Mononuclear cell (primary cell): ENCODE measurements at regions not wholly inside any gene's neighbourhood (a gene's known extent, or its start where the extent isn't known, plus 50 kb on each side); places are given as distances from the start of the nearest gene placed in this dataset.

Experiments used
- H3K27me3 ChIP-seq: 2 replicates; pipeline ENCODE4 v1.6.0; 2011; ENCODE audit warnings: low read length, control low read depth; ENCODE audit not compliant: insufficient read depth
- H3K4me1 ChIP-seq: 2 replicates; pipeline ENCODE4 v1.5.1; 2011; ENCODE audit warnings: mild to moderate bottlenecking, low read length, control low read depth; ENCODE audit not compliant: insufficient read depth
- H3K4me3 ChIP-seq: 2 replicates; pipeline ENCODE4 v1.5.1; 2011; ENCODE audit warnings: mild to moderate bottlenecking, low read length, moderate library complexity
- H3K9me3 ChIP-seq: 2 replicates; pipeline ENCODE4 v1.5.1; 2011; ENCODE audit warnings: low read depth, mild to moderate bottlenecking, control low read depth, low read length

GRCh38 chr10:78742730-78743615, 325.8 kb upstream of the ZMIZ1 start:
- no peak overlapping the region for H3K4me3 ChIP-seq
- no peaks in the 10 kb centered on the region for H3K27me3 ChIP-seq
- H3K4me1 ChIP-seq, result peaks cover 24% of the 10 kb centered on the region
- no peaks in the 10 kb centered on the region for H3K9me3 ChIP-seq

DNA sequence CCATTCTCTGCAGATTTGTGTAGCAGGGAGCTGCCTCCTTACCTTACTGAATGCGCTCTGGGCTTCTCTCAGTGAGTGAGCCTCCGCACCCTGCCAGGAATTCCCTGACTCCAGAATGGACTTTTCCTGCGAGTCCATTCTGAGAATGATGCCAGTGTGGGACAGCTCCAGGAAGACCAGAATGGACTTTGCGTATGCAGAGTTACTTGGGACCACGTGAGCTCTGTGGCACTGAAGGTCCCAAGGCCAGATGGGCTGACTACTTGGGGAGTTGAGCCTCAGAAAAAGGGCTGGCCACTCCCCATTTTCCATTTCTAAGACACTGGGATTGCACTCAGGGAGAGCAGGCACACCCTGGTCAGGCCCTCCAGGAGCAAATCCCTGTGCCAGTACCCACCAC, 324.7 kb upstream of the ZMIZ1 start:
- peaks cover 24% of the 10 kb centered on the region for H3K4me1 ChIP-seq
- no peaks in the 10 kb centered on the region for H3K27me3 ChIP-seq
- H3K9me3 ChIP-seq, result no peaks in the 10 kb centered on the region
- no peak overlapping the region for H3K4me3 ChIP-seq

GRCh38 chr10:78744491-78745090, 324.2 kb upstream of the ZMIZ1 start:
- Histone ChIP-seq H3K4me3 (no peak overlapping the region), H3K9me3 (no peaks in the 10 kb centered on the region)

DNA sequence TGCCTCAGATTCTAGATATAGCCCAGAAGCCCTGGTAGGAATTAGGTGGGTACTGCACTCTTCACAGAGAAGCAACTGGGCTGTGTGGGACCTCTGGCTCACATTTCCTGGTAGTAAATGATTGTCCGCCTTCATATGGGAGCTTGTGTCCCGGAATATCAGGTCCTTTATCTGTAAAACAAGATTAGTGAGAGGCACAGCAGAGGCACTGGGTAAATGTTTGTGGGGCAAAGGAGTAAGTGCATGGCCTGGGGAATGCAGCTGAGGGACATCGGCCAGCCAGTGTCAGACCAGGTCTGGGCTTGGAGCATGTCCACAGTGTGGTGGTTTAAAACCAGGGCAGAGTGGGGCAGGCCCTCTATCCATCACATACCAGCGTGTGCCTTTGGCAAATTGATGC, 323.3 kb upstream of the ZMIZ1 start:
- Histone ChIP-seq H3K27me3 (no peaks in the 10 kb centered on the region), H3K4me1 (peaks cover 24% of the 10 kb centered on the region), H3K4me3 (no peak overlapping the region), H3K9me3 (no peaks in the 10 kb centered on the region)

More at GRCh38 chr10:78744491-78745090, 324.2 kb upstream of the ZMIZ1 start:
- no peaks in the 10 kb centered on the region for H3K27me3 ChIP-seq
- peaks cover 24% of the 10 kb centered on the region for H3K4me1 ChIP-seq

DNA sequence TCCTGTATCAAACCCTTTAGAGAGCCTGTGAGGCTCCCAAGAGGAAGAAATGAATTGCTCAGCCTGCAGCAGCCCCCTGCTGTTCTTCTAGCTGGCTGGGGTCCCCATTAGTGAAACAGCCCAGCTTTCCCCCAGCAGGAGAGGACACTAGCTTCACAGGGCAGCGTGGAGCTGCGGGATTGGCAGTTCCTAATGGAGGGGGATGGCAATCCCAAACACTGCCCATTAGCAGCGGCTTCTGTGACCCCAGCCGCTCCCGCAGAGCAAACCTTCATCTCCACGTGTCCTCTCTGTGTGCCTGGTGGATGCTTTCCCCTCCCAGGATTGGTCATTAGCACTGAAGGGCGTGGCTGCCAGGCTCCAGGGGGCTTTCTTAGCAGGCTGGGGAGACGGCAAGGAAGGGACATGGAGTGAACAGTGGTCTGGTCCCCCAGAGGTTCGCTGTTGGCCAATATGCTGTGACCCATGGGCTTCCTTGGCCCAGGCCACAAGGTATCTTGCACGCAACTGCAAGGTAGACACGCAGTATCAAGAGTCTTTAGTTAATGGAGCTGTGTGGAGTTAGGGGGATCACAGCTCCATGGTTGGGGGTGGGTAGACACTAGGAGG, 322.5 kb upstream of the ZMIZ1 start:
- peaks cover 22% of the 10 kb centered on the region for H3K4me1 ChIP-seq
- H3K4me3 ChIP-seq, result no peak overlapping the region
- H3K27me3 ChIP-seq, result no peaks in the 10 kb centered on the region
- no peaks in the 10 kb centered on the region for H3K9me3 ChIP-seq

DNA sequence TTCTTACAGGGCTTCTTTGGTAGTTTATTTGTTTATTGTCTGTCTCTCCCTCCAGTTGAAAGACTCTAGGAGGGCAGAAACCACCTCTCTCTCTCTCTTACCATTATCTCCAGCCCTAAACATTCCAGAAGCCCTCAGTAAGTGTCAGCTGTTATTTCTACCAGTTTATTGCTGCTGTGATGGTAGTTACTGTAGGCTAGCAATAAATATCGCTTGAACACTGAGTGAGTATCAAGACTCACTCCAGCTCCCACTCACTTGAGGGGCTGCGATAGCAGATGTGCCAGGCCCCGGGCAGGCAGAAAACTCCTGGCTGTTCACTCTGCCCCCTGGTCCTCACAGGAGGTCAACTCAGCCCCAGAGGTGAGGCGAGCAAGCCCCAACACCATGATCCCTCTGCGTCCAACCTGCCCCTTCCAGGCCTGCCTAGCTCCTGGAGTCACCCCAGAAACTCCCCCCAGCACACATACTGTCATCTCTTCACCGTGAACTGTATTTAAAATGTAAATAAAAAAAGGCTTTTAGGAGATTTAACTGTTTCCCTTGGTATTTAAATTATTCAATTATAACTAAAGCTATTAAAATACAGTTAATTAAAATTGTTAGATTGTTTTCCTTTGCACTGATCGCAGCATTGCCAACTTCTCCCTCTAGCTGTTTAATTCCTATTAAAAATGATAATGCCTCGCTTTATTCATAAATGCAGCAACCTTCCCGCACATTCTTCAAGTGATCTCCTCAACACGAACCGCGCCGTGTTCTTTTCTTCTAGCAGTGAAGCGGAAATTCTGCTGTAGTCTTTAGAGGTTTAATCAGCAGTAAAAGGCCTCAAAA, 321.1 kb upstream of the ZMIZ1 start:
- Histone ChIP-seq H3K4me3 (no peak overlapping the region), H3K9me3 (no peaks in the 10 kb centered on the region), H3K4me1 (peaks cover 8% of the 10 kb centered on the region), H3K27me3 (no peaks in the 10 kb centered on the region)

DNA sequence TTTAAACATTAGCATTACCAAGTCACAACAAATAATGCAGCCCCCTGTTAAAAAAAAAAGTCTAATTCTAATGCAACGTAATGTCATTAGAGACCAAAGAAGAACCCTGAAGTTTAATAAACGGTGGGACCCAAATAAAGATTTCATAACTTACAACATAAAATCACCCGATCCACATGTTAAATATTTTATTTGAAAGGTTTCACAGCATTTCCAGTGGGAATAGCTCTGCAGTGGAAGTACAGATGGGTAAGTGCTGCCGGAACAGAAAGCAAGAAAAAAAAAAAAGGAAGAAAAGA, 320.6 kb upstream of the ZMIZ1 start:
- H3K4me3 ChIP-seq, result no peak overlapping the region
- peaks cover 2% of the 10 kb centered on the region for H3K4me1 ChIP-seq
- H3K27me3 ChIP-seq, result no peaks in the 10 kb centered on the region
- no peaks in the 10 kb centered on the region for H3K9me3 ChIP-seq

DNA sequence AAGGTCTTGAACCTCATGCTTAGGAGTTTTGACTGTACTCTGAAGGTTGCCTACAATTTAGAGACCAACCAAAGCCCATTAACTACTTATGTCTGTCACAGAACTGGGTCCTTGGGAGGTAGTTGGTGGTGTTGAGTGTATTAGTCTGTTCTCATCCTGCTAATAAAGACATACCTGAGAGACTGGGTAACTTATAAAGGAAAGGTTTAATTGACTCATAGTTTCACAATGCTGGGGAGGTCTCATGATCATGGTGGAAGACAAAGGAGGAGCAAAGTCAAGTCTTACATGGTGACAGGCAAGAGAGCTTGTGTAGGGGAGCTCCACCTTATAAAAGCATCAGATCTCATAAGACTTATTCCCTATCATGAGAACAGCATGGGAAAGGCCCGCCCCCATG, 319.6 kb upstream of the ZMIZ1 start:
- no peak overlapping the region for H3K4me3 ChIP-seq
- no peaks in the 10 kb centered on the region for H3K9me3 ChIP-seq
- peaks cover 2% of the 10 kb centered on the region for H3K4me1 ChIP-seq
- no peaks in the 10 kb centered on the region for H3K27me3 ChIP-seq

- Histone ChIP-seq H3K4me3 (no peak overlapping the region), H3K27me3 (no peaks in the 10 kb centered on the region), H3K4me1 (peaks cover 7% of the 10 kb centered on the region), H3K9me3 (no peaks in the 10 kb centered on the region)
Observed at GRCh38 chr10:78749898-78750297, 318.9 kb upstream of the ZMIZ1 start.

DNA sequence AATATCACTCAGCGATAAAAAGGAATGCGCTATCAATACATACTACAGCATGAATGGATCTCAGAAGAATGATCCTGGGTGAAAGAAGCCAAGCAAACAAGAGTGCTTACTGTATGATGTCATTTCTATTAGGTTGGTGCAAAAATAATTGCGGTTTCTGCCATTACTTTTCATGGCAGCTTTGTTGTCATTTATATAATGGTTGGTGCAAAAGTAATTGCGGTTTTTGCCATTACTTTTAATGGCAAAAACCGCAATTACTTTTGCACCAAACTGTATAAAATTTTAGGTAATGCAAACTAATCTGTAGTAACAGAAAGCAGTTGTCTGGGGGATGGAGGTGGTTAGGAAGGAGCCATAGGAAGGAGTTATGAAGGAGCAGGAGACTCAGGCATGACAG, 318.3 kb upstream of the ZMIZ1 start:
- Histone ChIP-seq H3K9me3 (no peaks in the 10 kb centered on the region), H3K27me3 (no peaks in the 10 kb centered on the region), H3K4me3 (no peak overlapping the region), H3K4me1 (peaks cover 7% of the 10 kb centered on the region)

- H3K4me3 ChIP-seq, result no peak overlapping the region
- H3K4me1 ChIP-seq, result peaks cover 16% of the 10 kb centered on the region
- no peaks in the 10 kb centered on the region for H3K9me3 ChIP-seq
- H3K27me3 ChIP-seq, result no peaks in the 10 kb centered on the region
Observed at GRCh38 chr10:78751716-78752115, 317.1 kb upstream of the ZMIZ1 start.

GRCh38 chr10:78752221-78752620, 316.5 kb upstream of the ZMIZ1 start:
- Histone ChIP-seq H3K4me3 (no peak overlapping the region), H3K27me3 (no peaks in the 10 kb centered on the region), H3K4me1 (peaks cover 21% of the 10 kb centered on the region), H3K9me3 (no peaks in the 10 kb centered on the region)

DNA sequence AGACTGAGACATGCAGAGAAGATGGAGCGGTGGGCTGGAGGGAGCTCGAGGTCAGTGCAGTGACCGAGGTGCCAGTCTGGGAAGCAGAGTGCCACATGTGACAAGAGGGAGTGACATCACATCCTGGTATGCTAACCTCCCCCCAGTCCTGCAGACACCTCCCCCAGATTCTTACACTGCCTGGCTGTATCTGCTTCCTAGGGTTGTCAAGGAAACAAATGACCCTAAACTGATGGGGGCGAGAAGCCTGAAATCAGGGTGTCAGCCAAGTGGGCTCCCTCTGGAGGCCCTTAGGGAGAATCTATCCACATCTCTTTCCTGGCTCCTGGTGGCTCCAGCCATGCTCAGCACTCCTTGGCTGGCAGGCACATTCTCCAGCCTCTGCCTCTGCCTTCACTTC, 316.1 kb upstream of the ZMIZ1 start:
- Histone ChIP-seq H3K9me3 (no peaks in the 10 kb centered on the region), H3K4me1 (peaks cover 26% of the 10 kb centered on the region), H3K4me3 (no peak overlapping the region), H3K27me3 (no peaks in the 10 kb centered on the region)

DNA sequence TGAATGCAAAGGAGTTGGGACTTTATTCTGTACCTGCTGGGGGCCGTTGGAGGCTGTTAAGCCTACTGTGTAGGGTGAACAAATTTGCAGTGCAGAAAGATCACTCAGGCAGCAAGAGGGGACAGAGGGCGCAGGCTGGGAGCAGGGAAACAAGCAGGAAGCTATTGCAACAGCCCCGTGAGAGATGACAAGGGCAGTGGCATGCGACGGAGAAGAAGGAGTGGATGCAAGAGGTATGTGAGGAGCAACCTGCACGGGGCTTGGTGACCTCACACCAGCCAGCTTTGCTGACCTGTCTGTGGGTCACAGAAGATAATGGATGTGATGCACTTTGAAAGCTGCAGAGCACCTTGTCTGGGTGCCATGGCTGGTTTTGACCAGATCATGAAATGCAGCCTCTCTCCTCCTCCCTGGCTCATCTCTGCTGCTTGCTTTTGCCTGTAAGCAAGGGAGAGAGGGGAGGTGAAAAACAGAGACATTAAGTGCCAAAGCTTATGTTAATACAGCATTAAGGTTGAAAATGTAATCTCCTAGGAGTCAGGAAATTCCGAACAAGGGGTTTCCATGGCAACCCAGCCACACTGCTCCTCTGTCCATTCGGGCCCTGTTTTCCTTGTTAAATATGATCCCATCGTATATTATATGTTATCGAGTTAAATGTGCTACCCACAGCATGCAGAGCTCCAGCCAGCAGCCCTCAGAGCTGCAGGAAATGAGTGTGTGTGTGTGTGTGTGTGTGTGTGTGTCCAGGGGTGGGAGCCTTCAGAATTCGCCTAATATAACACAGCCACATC, 314.3 kb upstream of the ZMIZ1 start:
- Histone ChIP-seq H3K4me1 (peaks cover 31% of the 10 kb centered on the region), H3K9me3 (no peaks in the 10 kb centered on the region), H3K27me3 (no peaks in the 10 kb centered on the region), H3K4me3 (no peak overlapping the region)
